ENCODE measurements at regions not wholly inside any gene's neighbourhood (a gene's known extent, or its start where the extent isn't known, plus 50 kb on each side); places are given as distances from the start of the nearest gene placed in this dataset.

DNA sequence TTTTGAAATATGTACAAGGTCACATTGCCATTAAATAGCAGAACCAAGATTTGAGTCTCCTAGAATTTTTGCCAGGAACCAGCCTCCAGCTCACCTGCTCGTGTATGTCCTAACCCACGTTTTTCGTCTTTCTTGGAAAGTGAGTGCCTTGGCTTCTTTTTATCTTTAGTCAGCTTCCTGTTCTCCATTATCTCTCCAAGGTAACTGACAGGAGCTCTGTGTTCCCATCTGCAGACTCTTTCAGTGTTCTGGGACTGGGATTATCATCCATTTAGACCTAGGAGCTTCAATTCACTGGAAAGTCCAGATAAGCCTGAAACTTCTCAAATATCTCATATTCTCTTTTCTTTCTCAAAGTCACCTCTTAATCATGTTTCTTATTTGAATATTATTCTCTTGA lies 193.7 kb downstream of the ZIC5 start:
- TF ChIP-seq, protein P1, sequence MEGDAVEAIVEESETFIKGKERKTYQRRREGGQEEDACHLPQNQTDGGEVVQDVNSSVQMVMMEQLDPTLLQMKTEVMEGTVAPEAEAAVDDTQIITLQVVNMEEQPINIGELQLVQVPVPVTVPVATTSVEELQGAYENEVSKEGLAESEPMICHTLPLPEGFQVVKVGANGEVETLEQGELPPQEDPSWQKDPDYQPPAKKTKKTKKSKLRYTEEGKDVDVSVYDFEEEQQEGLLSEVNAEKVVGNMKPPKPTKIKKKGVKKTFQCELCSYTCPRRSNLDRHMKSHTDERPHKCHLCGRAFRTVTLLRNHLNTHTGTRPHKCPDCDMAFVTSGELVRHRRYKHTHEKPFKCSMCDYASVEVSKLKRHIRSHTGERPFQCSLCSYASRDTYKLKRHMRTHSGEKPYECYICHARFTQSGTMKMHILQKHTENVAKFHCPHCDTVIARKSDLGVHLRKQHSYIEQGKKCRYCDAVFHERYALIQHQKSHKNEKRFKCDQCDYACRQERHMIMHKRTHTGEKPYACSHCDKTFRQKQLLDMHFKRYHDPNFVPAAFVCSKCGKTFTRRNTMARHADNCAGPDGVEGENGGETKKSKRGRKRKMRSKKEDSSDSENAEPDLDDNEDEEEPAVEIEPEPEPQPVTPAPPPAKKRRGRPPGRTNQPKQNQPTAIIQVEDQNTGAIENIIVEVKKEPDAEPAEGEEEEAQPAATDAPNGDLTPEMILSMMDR (conservative IDR thresholded peaks at IDR 0.05) = no peak
- no peak for TF ChIP-seq ZFX (IDR thresholded peaks at IDR 0.05)

DNA sequence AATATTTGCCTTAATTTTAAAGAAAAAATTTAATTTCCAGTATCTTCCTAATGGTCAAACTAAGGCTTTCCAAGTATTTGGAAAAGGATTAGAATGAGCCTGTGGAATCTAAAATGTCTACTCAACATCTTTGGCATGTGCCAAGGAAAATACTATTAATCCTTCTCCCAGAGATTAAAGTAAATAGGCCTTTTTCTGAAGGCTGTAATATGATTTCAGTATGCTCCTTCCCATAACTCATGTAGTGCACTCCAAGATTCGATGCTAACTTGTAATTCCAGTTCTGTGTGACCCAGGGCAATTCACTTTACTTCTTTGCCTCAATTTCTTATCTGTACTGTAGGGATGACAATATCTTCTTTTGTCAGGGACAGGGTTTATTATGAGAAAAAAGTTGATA lies 196.9 kb downstream of the ZIC5 start:
- TF ChIP-seq, protein P1 (conservative IDR thresholded peaks at IDR 0.05) = no peak
- no peak for TF ChIP-seq ZFX (IDR thresholded peaks at IDR 0.05)

More for the DNA sequence above, 193.7 kb downstream of the ZIC5 start:
- H3K27ac ChIP-seq = no peak overlapping the region

DNA sequence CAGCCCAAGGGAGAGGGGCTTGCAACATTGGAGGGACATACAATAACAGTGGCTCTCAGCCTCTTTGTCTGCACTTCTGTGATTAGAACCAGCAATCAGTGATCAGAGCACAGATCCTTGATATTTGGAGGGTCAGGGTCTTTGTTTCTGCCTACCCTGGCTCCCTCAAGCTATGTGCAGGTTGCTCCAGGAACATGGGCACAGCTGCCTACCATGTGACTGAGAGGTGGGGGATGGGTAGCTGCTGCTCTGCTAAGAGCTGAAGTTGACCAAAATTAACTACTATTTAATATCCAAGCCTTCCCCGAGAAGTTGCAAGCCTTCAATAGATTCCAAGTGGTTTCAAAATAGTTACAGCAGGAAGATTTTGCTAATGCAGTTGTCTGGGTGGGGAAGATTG lies 202.6 kb downstream of the ZIC5 start:
- TF ChIP-seq, protein P1 (conservative IDR thresholded peaks at IDR 0.05) = no peak
- no peak for TF ChIP-seq ZFX (IDR thresholded peaks at IDR 0.05)
- H3K27ac ChIP-seq = no peak overlapping the region

More for the DNA sequence above, 196.9 kb downstream of the ZIC5 start:
- H3K27ac ChIP-seq = peak overlapping the region; percentile 46; the same call in 1 of the 2 replicates

DNA sequence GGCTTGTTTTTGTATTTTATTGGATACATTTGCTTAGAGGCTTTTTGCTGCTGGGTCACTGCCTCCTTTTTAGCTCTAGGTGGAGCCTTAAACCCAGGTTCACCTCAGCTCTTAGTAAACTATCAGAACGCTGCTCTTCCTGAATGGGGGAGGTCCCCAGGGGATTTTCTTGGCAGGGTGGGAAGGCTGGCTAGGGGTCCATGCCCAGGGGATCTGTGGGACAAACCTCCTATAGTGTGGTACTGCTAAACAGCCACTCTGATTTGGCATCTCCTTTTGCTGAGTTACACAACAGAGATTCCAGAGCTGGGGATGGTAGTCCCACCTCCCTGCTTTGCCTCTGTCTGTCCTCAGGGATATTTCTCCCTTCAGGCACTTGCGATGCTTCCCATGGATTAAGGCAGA lies 204.9 kb downstream of the ZIC5 start:
- TF ChIP-seq, protein P1 (conservative IDR thresholded peaks at IDR 0.05) = peak; percentile 83
- TF ChIP-seq ZFX (IDR thresholded peaks at IDR 0.05) = no peak

DNA sequence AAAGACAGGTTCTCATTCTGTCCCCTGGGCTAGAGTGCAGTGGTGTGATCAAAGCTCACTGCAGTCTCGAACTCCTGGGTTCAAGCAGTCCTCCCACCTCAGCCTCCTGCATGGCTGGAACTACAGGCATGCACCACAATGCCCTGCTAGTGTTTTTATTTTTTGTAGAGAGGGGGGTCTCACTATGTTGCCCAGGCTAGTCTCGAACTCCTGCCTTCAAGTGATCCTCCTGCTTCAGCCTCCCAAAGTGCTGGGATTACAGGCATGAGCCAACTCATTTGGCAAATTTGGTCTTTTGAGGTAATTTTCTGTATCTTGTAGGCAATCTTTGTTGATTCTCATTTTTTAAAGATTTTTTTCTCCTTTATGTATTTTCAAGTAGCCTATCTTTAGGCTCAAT lies 205.7 kb downstream of the ZIC5 start:
- no peak overlapping the region for H3K27ac ChIP-seq
- TF ChIP-seq, protein P1 (conservative IDR thresholded peaks at IDR 0.05) = no peak
- TF ChIP-seq ZFX (IDR thresholded peaks at IDR 0.05) = no peak

More for the DNA sequence above, 204.9 kb downstream of the ZIC5 start:
- H3K27ac ChIP-seq = peak overlapping the region; percentile 32; the same call in 1 of the 2 replicates

DNA sequence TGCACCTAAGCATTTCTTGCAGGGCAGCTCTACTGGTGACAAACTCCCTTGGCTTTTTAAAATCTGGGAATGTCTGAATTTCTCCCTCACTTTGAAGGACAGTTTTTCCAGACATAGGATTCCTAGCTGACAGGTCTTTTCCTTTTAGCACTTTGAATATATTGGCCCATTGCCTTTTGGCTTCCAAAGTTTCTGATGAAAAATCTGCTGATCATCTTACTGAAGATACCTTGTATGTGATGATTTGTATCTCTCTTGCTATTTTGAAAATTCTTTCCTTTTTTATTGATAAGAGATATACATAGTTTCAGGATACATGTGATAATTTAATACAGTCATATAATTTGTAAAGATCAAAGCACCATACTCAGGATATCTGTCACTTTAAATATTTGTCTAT lies 211.1 kb downstream of the ZIC5 start:
- no peak overlapping the region for H3K27ac ChIP-seq
- TF ChIP-seq ZFX (IDR thresholded peaks at IDR 0.05) = no peak
- TF ChIP-seq, protein P1 (conservative IDR thresholded peaks at IDR 0.05) = no peak

- H3K27ac ChIP-seq = no peak overlapping the region
- no peak for TF ChIP-seq ZFX (IDR thresholded peaks at IDR 0.05)
- TF ChIP-seq, protein P1 (conservative IDR thresholded peaks at IDR 0.05) = no peak
Measured at GRCh38 chr13:99759163-99759552, 212.4 kb downstream of the ZIC5 start.

Data from C4-2B (cell line).